CD4-positive, alpha-beta memory T cell (primary cell): ENCODE measurements at regions not wholly inside any gene's neighbourhood (a gene's known extent, or its start where the extent isn't known, plus 50 kb on each side); places are given as distances from the start of the nearest gene placed in this dataset.

ENCODE experiments used
- CTCF ChIA-PET: fragments of 350-600 bp; sonication (Branson Sonifier 250); formaldehyde crosslinking; loops from one replicate; lab custom pipeline; 2021; ENCODE audit warnings: inconsistent platforms; ENCODE audit not compliant: partially characterized antibody; lab: Charles Lee
- POLR2A ChIA-PET: fragments of 350-600 bp; sonication (Branson Sonifier 250); formaldehyde crosslinking; loops from one replicate; lab custom pipeline; 2021; ENCODE audit not compliant: partially characterized antibody; lab: Charles Lee
- DNase-seq, 5 donors: peaks; one replicate each; pipeline versions ENCODE4 v3.0.0 to v3.0.0-alpha.2; 2020 to 2022; ENCODE audit warnings: mixed read lengths in 1 of 5
- H3K27ac ChIP-seq: one replicate; pipeline ENCODE4 v1.7.0; 2013; ENCODE audit warnings: low read depth, low read length
- H3K27me3 ChIP-seq: 2 replicates; pipeline ENCODE4 v1.7.0; 2013; ENCODE audit warnings: mild to moderate bottlenecking, low read length, moderate library complexity; ENCODE audit not compliant: insufficient read depth
- H3K36me3 ChIP-seq: 2 replicates; pipeline ENCODE4 v1.7.0; 2013; ENCODE audit warnings: mild to moderate bottlenecking, low read length, moderate library complexity; ENCODE audit not compliant: insufficient read depth
- H3K4me1 ChIP-seq: 2 replicates; pipeline ENCODE4 v1.7.0; 2013; ENCODE audit warnings: mild to moderate bottlenecking, low read length, moderate library complexity; ENCODE audit not compliant: insufficient read depth
- H3K4me3 ChIP-seq, 2 donors: one replicate each; pipeline ENCODE4 v1.7.0; 2013; ENCODE audit warnings: low read length in 2 of 2, mild to moderate bottlenecking in 1 of 2
- H3K9me3 ChIP-seq, 2 donors: one replicate each; pipeline ENCODE4 v1.7.0; 2013; ENCODE audit warnings: low read length in 2 of 2, control low read depth in 1 of 2; ENCODE audit not compliant: control insufficient read depth in 1 of 2
- H3K27ac Mint-ChIP-seq, 7 donors: one replicate each; pipeline ENCODE4 v1.8.0; 2020 to 2021; ENCODE audit warnings: mixed read lengths in 7 of 7, mild to moderate bottlenecking in 6 of 7, inconsistent platforms in 3 of 7, moderate library complexity in 3 of 7
- H3K27me3 Mint-ChIP-seq, 2 donors: one replicate each; pipeline ENCODE4 v1.8.0; 2020 to 2021; ENCODE audit warnings: mixed read lengths in 2 of 2
- H3K36me3 Mint-ChIP-seq, 2 donors: one replicate each; pipeline ENCODE4 v1.8.0; 2020 to 2021; ENCODE audit warnings: mixed read lengths in 2 of 2, inconsistent platforms in 1 of 2, mild to moderate bottlenecking in 1 of 2
- H3K4me1 Mint-ChIP-seq, 4 donors: one replicate each; pipeline ENCODE4 v1.8.0; 2020 to 2021; ENCODE audit warnings: mixed read lengths in 4 of 4, mild to moderate bottlenecking in 1 of 4
- H3K4me3 Mint-ChIP-seq, 8 donors: one replicate each; pipeline ENCODE4 v1.8.0; 2020 to 2021; ENCODE audit warnings: mixed read lengths in 8 of 8, mild to moderate bottlenecking in 7 of 8, moderate library complexity in 6 of 8, inconsistent platforms in 3 of 8
- H3K9me3 Mint-ChIP-seq, 8 donors: one replicate each; pipeline ENCODE4 v1.8.0; 2020 to 2021; ENCODE audit warnings: mixed read lengths in 8 of 8, mild to moderate bottlenecking in 5 of 8, inconsistent platforms in 3 of 8, moderate library complexity in 1 of 8
- intact Hi-C: fragments of 100-400 bp; cut with micrococcal nuclease; formaldehyde crosslinking; loops from one replicate; pipeline ENCODE4 v1.15.1; 2023

DNA sequence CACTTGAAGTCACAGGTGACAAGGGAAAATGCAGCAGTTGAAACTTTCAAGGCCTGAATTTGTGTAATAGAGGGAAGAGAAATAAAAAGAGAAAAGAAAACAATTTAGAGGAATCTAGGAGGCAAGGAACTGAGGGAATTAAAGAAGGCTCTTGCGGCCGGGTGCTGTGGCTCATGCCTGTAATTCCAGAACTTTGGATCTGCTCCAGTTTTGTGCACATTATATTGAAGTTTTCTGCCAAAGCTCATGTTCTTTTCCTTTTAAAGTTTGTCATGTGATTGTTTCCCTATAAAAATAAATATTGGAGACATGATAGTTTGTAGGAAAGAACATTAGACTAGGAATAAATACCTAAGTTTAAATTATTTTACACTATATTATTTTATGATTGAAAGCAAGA, 433.9 kb upstream of the CPEB2 start:
- CTCF ChIA-PET, result no interaction called here
- Mint-ChIP-seq H3K4me1 (no peaks in the 10 kb centered on the region), H3K4me3 (no peak overlapping the region), H3K27me3 (no peaks in the 10 kb centered on the region), H3K27ac (no peak overlapping the region), H3K9me3 (peaks cover 0 to 7% (median 1%) of the 10 kb centered on the region in 8 donors), H3K36me3 (no peaks in the 10 kb centered on the region)
- intact Hi-C loops, result no loop called here
- Histone ChIP-seq H3K4me3 (no peak overlapping the region), H3K36me3 (no peaks in the 10 kb centered on the region), H3K27ac (no peak overlapping the region), H3K4me1 (no peaks in the 10 kb centered on the region), H3K27me3 (no peaks in the 10 kb centered on the region), H3K9me3 (no peaks in the 10 kb centered on the region)
- POLR2A ChIA-PET, result no interaction called here
- DNase-seq, result no peak

DNA sequence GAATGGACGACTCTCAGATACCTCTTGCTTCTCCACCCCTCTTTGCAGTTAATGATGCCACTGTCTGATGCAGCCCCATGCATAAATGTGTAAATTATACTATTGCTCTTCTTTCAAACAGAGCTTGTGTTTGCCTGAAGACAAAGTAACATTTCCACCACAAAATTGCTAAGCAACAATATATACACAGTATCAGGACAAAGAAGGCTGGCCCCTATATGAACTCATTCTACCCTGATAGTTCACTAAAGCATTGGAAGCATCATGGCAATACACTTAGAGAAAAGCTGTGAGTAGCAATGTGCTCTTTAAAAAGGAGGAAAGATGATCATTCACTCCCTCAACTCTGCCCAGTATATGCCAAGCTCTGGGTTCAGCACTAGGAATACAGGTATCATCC, 427.0 kb upstream of the CPEB2 start:
- no peaks in the 10 kb centered on the region for H3K9me3 ChIP-seq
- no peaks in the 10 kb centered on the region for H3K36me3 ChIP-seq
- no peak overlapping the region for H3K27ac ChIP-seq
- H3K4me3 ChIP-seq, result no peak overlapping the region
- H3K36me3 Mint-ChIP-seq, result no peaks in the 10 kb centered on the region
- POLR2A ChIA-PET, result no interaction called here
- H3K4me3 Mint-ChIP-seq, result no peak overlapping the region
- H3K4me1 Mint-ChIP-seq, result no peaks in the 10 kb centered on the region
- no peak overlapping the region for H3K27ac Mint-ChIP-seq
- no peaks in the 10 kb centered on the region for H3K27me3 ChIP-seq
- intact Hi-C loops, result no loop called here
- H3K4me1 ChIP-seq, result no peaks in the 10 kb centered on the region
- peaks cover 0 to 4% (median 0%) of the 10 kb centered on the region in 8 donors for H3K9me3 Mint-ChIP-seq
- no peak for DNase-seq
- CTCF ChIA-PET, result no interaction called here
- H3K27me3 Mint-ChIP-seq, result no peaks in the 10 kb centered on the region

DNA sequence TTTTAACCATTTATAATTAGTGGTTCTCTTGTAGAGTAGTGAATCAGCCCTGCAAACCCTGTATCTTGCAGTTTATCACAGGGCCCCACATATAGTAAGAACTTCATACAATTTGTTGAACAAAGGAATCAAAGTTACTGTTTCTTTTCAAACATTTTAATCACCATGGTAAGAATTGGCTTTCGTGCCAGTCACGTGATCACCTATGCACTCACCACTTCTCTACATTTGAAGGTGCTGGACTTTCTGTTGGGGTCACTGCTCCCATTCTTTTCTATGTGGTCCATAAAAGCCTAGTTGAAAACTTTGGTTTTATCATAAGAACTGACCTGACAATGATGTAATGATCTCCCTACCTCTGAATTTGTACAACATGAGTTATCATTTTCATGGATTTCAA, 426.4 kb upstream of the CPEB2 start:
- Histone ChIP-seq H3K36me3 (no peaks in the 10 kb centered on the region), H3K4me1 (no peaks in the 10 kb centered on the region), H3K4me3 (no peak overlapping the region), H3K9me3 (no peaks in the 10 kb centered on the region), H3K27ac (no peak overlapping the region), H3K27me3 (no peaks in the 10 kb centered on the region)
- no peak for DNase-seq
- Mint-ChIP-seq H3K27ac (no peak overlapping the region), H3K9me3 (peaks cover 0 to 4% (median under 1%) of the 10 kb centered on the region in 8 donors), H3K4me1 (no peaks in the 10 kb centered on the region), H3K27me3 (no peaks in the 10 kb centered on the region), H3K4me3 (no peak overlapping the region), H3K36me3 (no peaks in the 10 kb centered on the region)
- ChIA-PET POLR2A (no interaction called here), CTCF (no interaction called here)
- intact Hi-C loops, result no loop called here

DNA sequence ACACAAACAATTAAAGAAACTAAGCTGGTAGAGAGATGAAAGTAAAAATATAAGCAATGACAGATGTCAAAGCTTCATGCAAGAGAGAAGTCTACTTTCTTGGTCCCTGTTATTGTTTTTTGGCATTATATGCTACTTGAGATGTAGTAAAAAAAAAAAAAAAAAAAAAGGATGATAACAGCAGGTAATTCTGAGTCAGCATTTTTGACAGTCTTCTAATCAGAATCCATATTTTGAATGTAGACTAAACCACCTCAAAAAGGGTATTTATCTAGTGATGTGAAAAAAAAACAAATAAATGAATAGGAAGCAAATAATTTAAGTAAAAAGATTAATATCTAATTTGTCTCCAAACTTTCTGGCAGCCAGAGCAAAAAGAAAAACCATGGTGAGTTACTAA, 422.2 kb upstream of the CPEB2 start:
- Histone ChIP-seq H3K9me3 (no peaks in the 10 kb centered on the region), H3K4me3 (no peak overlapping the region), H3K27ac (no peak overlapping the region), H3K36me3 (no peaks in the 10 kb centered on the region), H3K27me3 (no peaks in the 10 kb centered on the region), H3K4me1 (no peaks in the 10 kb centered on the region)
- DNase-seq, result no peak
- Mint-ChIP-seq H3K9me3 (peaks cover 0 to 6% (median 0%) of the 10 kb centered on the region in 8 donors), H3K27ac (no peak overlapping the region), H3K4me3 (no peak overlapping the region), H3K4me1 (no peaks in the 10 kb centered on the region), H3K27me3 (peaks cover 0 to 1% of the 10 kb centered on the region in 2 donors), H3K36me3 (no peaks in the 10 kb centered on the region)
- intact Hi-C loops, result no loop called here
- CTCF ChIA-PET, result no interaction called here
- POLR2A ChIA-PET, result no interaction called here

DNA sequence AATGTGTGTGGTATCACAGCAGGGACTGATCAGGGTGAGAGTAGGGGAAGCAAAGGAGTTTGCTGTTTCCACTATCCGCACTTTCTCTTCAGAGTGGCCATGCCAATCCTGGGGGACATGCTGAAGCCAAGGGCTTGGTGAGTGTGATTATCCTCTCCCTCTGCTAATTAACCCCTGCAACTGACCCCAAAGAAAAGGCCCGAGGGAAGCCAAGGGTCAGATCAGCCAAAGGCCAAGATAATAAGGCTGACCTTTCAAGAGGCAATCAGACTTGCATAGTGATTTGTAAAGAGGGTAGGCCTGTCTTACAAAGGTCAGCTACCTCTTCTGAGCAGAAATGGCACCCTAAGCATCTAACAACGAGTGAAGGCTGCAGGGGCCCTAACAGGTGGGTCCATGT, 420.5 kb upstream of the CPEB2 start:
- H3K4me1 Mint-ChIP-seq, result no peaks in the 10 kb centered on the region

DNA sequence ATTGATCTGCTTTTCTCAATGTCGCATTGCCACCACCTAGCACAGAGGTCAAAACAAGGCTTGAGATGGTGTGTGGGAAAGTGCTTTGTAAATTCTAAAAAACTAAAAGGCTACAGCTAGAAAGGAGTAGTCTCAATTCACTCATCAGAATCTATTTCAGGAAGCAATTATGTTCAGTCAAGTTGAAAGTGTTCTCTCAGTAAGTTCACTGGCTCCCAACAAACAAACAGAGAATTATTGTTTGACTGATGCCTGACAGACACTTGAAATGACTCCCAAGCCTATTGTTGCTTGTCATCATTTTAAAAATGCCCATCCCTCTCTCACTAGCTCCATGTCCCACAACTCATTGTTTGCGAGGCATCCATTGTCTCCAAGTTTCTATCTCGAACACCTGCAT, 419.6 kb upstream of the CPEB2 start:
- no peak for DNase-seq
- no peaks in the 10 kb centered on the region for H3K4me1 Mint-ChIP-seq
- Histone ChIP-seq H3K27me3 (no peaks in the 10 kb centered on the region), H3K4me3 (no peak overlapping the region), H3K27ac (no peak overlapping the region), H3K4me1 (no peaks in the 10 kb centered on the region), H3K36me3 (no peaks in the 10 kb centered on the region), H3K9me3 (no peaks in the 10 kb centered on the region)
- no peak overlapping the region for H3K4me3 Mint-ChIP-seq
- peaks cover 0 to 1% of the 10 kb centered on the region in 2 donors for H3K27me3 Mint-ChIP-seq
- intact Hi-C loops, result no loop called here
- H3K9me3 Mint-ChIP-seq, result peaks cover 0 to 7% (median 1%) of the 10 kb centered on the region in 8 donors
- CTCF ChIA-PET, result no interaction called here
- no peak overlapping the region for H3K27ac Mint-ChIP-seq
- no peaks in the 10 kb centered on the region for H3K36me3 Mint-ChIP-seq
- POLR2A ChIA-PET, result no interaction called here

More for the DNA sequence above, 420.5 kb upstream of the CPEB2 start:
- intact Hi-C loops, result no loop called here
- Mint-ChIP-seq H3K27me3 (peaks cover 0 to 1% of the 10 kb centered on the region in 2 donors), H3K36me3 (no peaks in the 10 kb centered on the region), H3K27ac (no peak overlapping the region), H3K9me3 (peaks cover 0 to 7% (median 1%) of the 10 kb centered on the region in 8 donors), H3K4me3 (no peak overlapping the region)
- H3K4me1 ChIP-seq, result no peaks in the 10 kb centered on the region
- H3K9me3 ChIP-seq, result no peaks in the 10 kb centered on the region
- no peak overlapping the region for H3K27ac ChIP-seq
- ChIA-PET CTCF (no interaction called here), POLR2A (no interaction called here)
- H3K27me3 ChIP-seq, result no peaks in the 10 kb centered on the region
- DNase-seq, result no peak
- H3K4me3 ChIP-seq, result no peak overlapping the region
- no peaks in the 10 kb centered on the region for H3K36me3 ChIP-seq

DNA sequence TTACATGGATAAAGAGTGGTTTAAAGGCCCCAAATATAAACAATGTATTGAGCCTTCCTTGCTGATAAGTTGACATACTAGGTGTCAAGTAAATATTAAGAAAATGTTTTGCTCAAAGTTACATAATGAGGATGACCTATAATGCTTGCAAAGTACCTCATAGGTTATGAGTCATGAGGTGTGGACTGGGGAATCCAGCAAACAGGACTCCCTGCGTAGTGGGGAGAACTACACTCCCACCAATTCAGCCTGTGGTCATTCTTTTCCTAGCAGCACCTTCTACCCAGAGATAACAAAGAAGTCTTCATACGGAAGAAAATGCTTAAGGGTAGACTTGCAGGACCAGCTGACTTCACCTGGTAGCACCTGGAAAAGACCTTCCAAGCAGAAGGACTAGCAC, 418.9 kb upstream of the CPEB2 start:
- DNase-seq, result no peak
- Mint-ChIP-seq H3K36me3 (no peaks in the 10 kb centered on the region), H3K27ac (no peak overlapping the region), H3K9me3 (peaks cover 0 to 7% (median 1%) of the 10 kb centered on the region in 8 donors), H3K4me1 (no peaks in the 10 kb centered on the region), H3K27me3 (peaks cover 0 to 1% of the 10 kb centered on the region in 2 donors), H3K4me3 (no peak overlapping the region)
- Histone ChIP-seq H3K9me3 (no peaks in the 10 kb centered on the region), H3K36me3 (no peaks in the 10 kb centered on the region), H3K27me3 (no peaks in the 10 kb centered on the region), H3K27ac (no peak overlapping the region), H3K4me1 (no peaks in the 10 kb centered on the region), H3K4me3 (no peak overlapping the region)
- ChIA-PET CTCF (no interaction called here), POLR2A (no interaction called here)
- intact Hi-C loops, result no loop called here

DNA sequence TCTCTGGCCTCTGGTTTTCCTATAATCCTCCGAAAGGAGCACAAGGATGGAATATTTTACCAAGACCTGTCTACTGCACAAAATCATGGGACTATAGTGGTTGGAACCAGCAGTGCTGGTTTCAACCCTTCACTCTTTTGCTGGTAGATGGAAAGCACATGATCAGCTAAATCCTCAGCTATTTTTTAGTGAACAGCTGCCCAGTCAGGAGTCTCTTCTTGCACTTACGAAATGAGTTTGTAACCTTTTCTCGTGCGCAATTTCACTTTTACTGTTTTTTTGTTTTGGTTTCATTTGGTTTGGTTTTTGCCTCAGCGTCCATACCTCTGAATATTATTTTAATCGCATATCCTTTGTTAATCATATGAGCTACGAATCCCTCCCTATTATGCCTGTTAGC, 418.5 kb upstream of the CPEB2 start:
- DNase-seq, result no peak
- Mint-ChIP-seq H3K9me3 (peaks cover 0 to 7% (median 1%) of the 10 kb centered on the region in 8 donors), H3K27ac (no peak overlapping the region), H3K4me1 (no peaks in the 10 kb centered on the region), H3K27me3 (peaks cover 0 to 1% of the 10 kb centered on the region in 2 donors), H3K4me3 (no peak overlapping the region), H3K36me3 (no peaks in the 10 kb centered on the region)
- H3K36me3 ChIP-seq, result no peaks in the 10 kb centered on the region
- CTCF ChIA-PET, result no interaction called here
- no peaks in the 10 kb centered on the region for H3K9me3 ChIP-seq
- H3K27ac ChIP-seq, result no peak overlapping the region
- H3K4me3 ChIP-seq, result no peak overlapping the region
- no peaks in the 10 kb centered on the region for H3K27me3 ChIP-seq
- intact Hi-C loops, result no loop called here
- POLR2A ChIA-PET, result no interaction called here
- no peaks in the 10 kb centered on the region for H3K4me1 ChIP-seq
